NCI-H2029 (cell line): ENCODE measurements at regions not wholly inside any gene's neighbourhood (a gene's known extent, or its start where the extent isn't known, plus 50 kb on each side); places are given as distances from the start of the nearest gene placed in this dataset.

Experiments
- DNase-seq: peaks from one replicate; lab custom pipeline; 2025; lab: John Stamatoyannopoulos, UW

- no peak for DNase-seq
Observed at GRCh38 chr2:12929758-12930157, 213.0 kb downstream of the TRIB2 start.

DNA sequence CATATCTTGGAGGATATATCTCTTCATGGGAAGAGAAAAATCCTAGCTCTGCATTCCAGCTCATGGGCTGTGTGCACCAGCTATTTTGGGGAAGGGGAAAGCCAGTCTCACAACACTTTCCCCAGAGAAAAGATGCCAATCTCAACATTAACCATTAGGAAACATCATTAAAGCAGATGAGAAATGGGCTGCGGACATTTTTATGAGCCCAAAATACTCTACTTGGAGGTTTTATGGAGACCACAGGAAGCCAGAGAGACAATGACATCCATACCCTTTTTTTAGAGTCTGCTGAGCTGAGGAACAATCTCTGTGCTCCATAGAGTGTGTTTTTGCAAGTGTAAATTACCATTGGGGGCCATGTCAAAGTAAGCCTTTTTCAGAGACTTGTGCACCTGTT, 213.7 kb downstream of the TRIB2 start:
- DNase-seq: no peak

- DNase-seq: peak; percentile 29
Observed at GRCh38 chr2:12931186-12931844, 214.6 kb downstream of the TRIB2 start.

DNA sequence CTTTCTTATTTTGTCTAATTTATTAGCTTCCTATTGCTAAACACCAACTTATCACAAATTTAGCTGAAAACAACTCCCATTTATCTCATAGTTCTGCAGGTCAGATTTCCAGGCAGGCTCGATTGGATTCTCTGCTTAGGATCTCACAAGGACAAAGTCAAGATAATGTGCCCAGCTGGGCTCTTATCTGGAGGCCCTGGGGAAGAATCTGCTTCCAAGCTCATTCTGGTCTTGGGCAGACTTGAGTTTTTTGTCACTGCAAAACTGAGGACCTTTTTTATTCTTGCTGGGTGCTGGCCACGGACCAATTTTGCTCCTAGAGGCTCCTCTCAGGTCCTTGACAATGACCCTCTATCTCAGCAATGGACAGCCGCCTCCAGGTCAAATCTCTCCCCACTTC, 215.5 kb downstream of the TRIB2 start:
- DNase-seq: no peak

DNA sequence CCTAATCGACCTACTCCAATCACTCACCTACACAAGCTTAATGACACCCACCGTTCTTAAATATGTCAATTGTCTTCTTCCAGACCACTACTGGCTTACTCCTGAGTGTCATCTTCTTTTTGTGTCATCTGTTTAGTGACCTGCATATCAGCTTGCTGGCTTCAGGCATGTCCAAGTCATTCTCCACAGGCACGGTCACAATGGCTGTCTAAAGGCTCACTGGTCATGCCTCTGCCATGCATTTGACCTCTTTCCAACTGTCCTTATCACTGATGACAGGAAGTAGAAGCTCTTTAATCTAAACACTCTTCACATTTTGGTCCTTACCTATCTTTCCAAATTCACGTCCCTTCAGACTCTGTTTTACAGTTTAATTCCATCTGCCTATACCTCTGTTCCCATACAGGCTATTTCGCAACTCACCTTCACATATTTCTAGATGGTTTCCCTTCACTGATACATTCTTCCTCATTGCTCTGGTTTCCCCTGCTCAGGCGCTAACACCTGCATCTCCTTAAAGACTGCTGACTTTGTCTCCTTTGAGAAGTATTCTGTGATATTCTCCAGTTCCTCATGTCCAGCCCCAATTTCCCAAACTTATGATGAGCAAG, 217.5 kb downstream of the TRIB2 start:
- DNase-seq: no peak

- DNase-seq: no peak
Observed at GRCh38 chr2:12935222-12935621, 218.5 kb downstream of the TRIB2 start.

GRCh38 chr2:12935796-12936195, 219.1 kb downstream of the TRIB2 start:
- DNase-seq: no peak

DNA sequence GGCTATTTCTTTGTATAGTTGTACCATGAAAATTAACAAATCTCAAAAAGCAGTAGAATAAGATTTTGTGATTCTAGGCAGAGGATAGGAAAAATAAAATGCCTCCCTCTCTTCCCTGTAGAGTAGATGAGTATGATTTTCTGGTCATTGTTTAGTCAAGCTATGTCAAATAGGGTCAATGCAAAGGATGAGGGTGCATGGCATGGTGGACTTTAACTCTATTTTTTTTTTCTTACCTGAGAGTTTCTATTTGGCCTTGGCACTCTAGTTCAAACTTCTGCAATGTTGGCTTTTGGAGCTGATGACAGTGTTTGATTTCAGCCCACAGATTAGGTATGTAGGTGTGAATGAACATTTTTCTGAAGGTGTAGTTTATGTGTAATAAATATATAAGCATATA, 224.5 kb downstream of the TRIB2 start:
- no peak for DNase-seq

- no peak for DNase-seq
Observed at GRCh38 chr2:12948231-12948960, 231.7 kb downstream of the TRIB2 start.

DNA sequence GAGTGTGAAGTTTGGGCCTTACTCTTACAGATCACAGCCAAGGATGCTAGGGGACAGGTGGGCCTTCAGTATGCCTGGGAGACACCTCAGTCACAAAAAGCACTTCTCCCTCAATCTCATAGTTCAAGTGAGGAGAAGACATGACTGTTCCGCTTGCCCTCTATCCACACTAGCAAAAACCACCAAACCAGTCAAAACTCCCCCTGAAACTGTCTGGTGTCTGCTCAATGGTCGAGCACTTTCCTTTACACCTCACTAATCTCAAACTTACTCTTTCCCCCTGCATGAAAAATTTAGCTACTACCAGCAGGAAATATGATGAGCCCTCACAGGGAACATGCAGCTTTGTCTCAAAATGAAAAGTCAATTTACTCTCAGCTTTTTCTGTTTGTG, 232.2 kb downstream of the TRIB2 start:
- no peak for DNase-seq

DNA sequence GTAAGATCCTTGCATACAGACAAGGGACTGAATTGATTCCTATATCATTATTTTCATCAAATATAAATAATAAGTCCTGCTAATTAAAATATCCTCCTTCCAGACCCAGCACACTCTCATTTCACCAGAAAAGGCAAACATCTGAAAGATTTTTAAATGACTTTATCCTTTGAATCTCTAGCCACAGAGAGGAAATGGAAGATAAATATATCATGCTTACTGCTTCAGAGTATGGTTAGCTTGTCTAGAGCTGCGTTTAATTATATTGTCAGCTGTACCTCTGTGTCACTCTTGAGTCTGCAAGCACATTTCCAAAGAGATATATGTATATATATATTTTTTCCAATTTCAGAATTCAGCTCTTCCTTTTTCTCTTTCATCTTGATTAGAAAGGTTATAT, 232.7 kb downstream of the TRIB2 start:
- DNase-seq: no peak

- DNase-seq: no peak
Observed at GRCh38 chr2:12950174-12950573, 233.4 kb downstream of the TRIB2 start.

- no peak for DNase-seq
Observed at GRCh38 chr2:12950957-12951656, 234.4 kb downstream of the TRIB2 start.

GRCh38 chr2:12951657-12951973, 234.9 kb downstream of the TRIB2 start:
- no peak for DNase-seq

DNA sequence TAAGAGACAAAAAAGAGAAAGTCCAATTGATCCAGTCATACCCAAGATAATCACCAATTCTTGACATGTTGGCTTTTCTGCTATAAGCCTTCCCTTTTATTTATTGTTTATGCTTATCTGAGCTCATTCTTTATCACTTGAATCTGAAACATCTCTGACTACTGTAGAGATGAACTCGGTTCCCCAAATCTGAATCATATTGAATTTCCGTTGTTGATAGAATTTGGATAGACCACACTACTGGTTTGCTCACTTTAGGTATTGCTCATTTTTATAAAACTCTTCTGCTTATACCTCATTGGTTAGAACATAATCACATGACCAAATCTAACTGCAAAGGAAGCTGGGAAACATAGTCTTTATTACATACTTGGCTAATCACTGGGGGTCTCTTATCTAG, 236.9 kb downstream of the TRIB2 start:
- DNase-seq: no peak

GRCh38 chr2:12955864-12956263, 239.1 kb downstream of the TRIB2 start:
- no peak for DNase-seq

GRCh38 chr2:12957251-12957650, 240.5 kb downstream of the TRIB2 start:
- DNase-seq: no peak

GRCh38 chr2:12959935-12960334, 243.2 kb downstream of the TRIB2 start:
- no peak for DNase-seq

DNA sequence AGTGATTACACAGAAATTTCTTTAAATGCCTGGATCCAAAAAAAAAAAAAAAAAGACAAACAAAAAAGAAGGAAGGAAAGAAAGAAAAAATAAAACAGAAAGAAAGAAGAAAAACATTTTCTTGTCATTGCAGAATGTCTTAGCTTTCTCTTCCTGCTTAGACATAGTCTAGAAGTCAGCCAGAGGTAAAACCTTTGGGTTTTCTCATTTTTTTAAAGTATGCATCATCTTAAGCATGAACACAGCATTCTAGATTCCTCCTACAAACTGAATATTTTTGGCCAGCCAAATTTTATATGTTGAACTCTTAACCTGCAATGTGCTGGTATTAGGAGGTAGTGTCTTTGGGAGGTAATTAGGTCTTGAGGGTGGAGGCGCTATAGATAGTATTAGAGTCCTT, 243.9 kb downstream of the TRIB2 start:
- DNase-seq: no peak

- no peak for DNase-seq
Observed at GRCh38 chr2:12964904-12965539, 248.3 kb downstream of the TRIB2 start.

DNA sequence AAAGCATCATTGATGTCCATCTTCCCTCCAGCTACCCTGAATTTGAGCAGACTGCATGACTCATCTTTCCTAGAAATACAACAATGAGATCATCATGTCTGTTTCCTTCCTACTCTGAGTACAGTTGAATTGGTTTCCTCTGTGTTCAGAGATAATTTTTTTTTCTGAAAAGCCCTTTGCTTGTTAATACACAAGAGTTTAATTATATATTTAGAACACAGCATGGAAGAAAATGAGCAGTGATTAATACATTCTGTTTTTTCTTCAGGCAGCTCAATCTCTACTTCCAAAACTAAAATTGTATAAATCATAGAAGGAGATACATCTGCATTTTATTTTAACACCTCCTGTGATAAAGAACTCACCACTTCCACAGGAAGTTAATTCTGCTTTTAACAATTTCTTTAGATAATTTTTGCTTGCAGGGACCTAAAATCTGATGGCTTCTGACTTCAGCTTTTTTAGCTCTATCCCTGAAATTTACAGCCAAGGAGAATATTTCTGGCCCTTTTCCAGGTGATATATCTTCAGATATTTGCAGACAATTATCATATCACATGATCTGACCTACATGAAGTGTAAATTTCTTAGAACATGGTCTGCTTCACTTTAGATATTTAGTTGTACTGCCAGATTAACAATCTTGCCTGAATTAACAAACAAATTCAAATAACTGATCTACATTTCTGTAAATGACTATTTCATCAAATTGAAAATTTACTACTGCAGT, 249.0 kb downstream of the TRIB2 start:
- peak; percentile 5 for DNase-seq

GRCh38 chr2:12967804-12968203, 251.1 kb downstream of the TRIB2 start:
- DNase-seq: no peak
